Right renal cortex interstitium (tissue), 3 donors: ENCODE measurements at regions not wholly inside any gene's neighbourhood (a gene's known extent, or its start where the extent isn't known, plus 50 kb on each side); places are given as distances from the start of the nearest gene placed in this dataset.

ENCODE experiments used
- DNase-seq, 3 donors: peaks; one replicate each; pipeline ENCODE4 v3.0.0-alpha.2; 2013; ENCODE audit warnings: low read depth in 3 of 3, low spot score in 2 of 3

GRCh38 chr20:51108638-51109363, 85.9 kb upstream of the KCNG1 start:
- DNase-seq = no peak

DNA sequence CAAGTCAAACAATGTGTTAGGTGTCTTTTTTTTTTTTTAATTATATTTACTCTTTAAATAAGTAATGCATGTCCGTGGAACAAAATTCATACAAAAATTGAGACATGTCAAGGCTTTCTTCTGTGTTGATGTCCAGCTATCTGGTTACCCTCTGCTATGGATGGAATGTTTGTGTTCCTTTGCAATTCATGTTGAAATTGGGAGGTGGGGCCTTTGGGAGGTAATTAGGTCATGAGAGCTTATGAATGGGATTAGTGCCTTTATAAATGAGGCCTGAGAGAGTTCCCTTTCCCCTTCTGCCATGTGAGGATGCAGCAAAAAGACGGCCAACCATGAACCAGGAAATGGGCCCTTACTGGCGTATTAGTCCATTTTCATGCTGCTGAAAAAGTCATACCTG, 83.1 kb upstream of the KCNG1 start:
- no peak for DNase-seq

- no peak for DNase-seq
Measured at GRCh38 chr20:51104960-51105920, 82.3 kb upstream of the KCNG1 start.

DNA sequence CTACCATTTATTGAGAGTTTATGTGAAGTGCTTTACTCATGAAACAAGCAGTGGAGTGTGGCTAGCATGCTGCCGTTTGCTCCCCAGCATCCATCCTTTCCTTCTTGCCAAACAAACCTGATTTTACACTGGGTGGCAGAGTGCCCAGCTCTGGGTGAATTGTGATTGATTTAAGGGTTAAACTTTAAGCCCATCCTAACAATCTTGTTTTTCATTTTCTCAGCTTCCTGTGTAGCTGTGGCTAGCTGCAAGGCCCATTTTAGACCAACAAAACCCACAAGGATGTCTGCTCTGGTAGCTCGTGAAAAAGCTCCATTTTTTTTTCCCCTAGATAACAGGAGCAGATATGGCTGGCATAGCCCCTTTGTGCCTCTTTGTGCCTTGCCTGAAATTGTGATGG, 77.7 kb upstream of the KCNG1 start:
- DNase-seq = no peak

DNA sequence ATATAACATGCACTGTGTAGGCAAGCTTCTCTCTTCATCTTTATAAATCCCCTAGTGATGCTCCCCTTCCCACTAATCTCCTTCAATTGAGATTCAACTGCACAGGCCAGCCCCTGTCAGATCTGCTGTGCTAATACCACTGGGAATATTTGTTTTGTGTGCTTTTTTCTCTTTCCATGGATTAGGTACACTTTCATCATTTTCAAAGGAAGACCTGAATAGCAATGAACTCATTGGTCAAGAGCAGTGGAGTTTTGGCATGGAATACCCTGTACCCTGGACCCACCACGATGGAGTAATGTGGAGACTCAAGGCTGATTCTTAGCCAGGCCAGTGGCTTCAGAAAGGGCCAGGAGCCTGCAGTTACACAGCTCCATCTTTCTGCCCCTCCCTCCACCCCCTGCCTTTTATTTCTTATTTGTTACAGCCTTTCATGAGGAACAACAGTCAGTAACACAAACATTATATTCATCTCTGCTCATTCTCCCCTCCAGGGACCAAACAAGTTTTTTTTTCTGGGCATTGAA, 75.4 kb upstream of the KCNG1 start:
- DNase-seq = no peak

DNA sequence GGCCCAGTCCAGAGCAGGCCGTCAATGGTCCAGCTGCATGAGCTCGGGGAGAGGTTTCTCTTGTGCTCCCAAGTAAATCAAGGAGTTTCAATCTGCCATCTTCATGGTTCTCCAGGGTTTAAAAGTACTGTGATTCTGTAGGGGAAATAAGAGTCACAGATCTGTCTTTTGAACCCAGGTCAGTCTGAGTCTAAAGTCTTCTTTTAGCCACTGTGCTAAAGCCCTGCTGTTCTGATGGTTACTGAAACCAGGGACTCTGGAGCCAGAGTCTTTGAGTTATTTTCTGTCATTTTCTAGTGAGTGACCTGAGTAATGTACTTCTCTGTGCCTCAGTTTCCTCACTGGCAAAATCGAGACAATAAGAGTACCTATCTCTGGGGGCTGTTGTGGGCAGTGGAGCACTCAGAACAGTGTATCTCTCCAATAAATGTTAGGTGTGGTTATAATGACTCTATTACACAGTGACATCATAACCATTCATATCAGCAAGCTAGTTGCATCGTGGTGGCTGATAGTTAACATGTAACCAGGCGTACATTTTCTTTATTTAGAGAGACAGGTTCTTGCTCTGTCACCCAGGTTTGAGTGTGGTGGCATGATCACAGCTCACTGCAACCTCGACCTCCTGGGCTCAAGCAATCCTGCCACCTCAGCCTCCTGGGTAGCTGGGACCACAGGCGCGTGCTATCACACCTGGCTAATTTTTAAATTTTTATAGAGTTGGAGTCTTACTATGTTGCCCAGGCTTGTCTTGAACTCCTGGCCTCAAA, 74.6 kb upstream of the KCNG1 start:
- DNase-seq = no peak

- DNase-seq = no peak
Measured at GRCh38 chr20:51096582-51097267, 73.8 kb upstream of the KCNG1 start.

- no peak for DNase-seq
Measured at GRCh38 chr20:51095633-51096521, 73.0 kb upstream of the KCNG1 start.

GRCh38 chr20:51094221-51094620, 71.3 kb upstream of the KCNG1 start:
- DNase-seq = no peak

GRCh38 chr20:51093240-51093763, 70.4 kb upstream of the KCNG1 start:
- no peak for DNase-seq

- no peak for DNase-seq
Measured at GRCh38 chr20:51092338-51092737, 69.4 kb upstream of the KCNG1 start.

GRCh38 chr20:51091406-51092195, 68.7 kb upstream of the KCNG1 start:
- DNase-seq = no peak

GRCh38 chr20:51089840-51090239, 66.9 kb upstream of the KCNG1 start:
- no peak for DNase-seq

DNA sequence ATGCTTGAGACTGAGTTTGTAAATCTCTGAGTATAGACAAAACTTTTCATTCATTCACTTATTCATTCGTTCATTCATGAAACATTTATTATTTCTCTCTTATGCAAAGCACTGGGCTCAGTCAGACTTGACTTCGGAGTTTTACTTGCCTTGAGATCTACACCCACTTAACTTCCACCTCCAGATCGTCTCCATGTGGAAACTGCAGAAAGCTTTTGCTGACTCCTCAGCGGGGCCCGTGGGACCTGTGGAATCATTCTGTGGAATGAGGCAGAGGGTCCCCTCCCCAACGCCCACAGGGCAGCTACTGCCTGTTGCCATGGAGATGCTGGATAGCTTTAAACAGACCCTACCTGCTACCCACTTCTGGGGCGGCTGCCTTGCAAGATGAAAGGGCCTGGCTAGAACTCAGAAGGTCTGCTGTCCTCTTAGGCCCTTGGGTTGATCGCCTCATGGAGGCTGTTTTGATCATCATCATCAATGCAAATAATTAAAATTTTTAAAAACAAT, 66.4 kb upstream of the KCNG1 start:
- DNase-seq = no peak

GRCh38 chr20:51087266-51087665, 64.4 kb upstream of the KCNG1 start:
- DNase-seq = no peak

DNA sequence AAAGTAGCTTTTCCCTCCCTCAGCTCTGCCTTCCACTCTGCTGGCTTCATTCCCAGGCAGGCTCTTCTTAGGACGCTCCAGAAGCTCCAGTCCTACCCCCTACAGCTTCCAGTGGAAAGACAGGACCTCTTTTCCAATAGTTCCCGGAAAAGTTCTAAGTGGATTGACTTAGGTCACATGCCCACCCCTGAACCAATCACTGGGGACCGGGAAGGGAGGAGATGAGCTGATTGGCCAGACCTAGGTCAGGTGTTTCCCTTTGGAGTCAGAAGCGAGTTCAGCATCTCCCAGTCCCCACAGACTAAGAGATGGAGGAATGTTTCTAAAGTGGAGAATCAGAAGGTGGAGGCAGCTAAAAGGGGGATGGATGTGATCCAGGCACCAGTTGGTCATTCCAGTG, 62.9 kb upstream of the KCNG1 start:
- DNase-seq = no peak

DNA sequence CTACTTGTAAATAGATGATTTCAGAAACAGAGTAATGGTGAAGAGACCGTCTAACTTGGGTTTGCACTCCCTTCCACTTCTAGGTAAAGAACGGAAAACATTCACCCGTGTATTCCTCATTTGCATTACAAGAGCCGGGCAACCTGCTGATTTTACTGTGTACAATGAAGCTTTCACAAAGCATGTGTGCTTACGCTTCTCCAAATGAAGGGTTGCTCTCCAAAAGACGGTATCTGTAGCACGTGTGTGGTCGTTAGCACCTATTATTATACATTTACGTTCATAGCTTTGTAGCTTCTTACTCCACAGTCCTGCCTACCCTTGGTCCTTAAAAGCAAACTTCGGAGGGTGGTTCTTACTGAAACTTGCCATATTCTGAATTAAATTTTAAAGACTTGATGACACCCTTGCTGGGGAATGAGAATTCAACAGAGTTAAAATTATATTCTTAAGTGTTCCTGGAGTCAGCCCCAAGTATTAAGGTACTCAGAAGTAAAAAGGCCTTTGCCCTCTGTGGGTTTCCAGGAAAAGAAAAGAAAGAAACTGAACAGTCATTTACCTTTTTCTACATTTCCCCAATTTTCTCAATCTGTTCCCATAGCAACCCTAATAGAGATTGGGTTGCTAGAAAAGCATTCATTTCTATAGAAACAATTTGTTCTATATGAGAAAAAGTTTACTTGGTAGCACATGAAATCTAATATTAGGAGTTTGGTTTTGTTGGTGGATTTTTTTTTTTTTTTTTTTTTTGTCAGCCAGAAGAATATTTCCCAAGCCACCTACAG, 61.9 kb upstream of the KCNG1 start:
- no peak for DNase-seq
